K562 (cell line): ENCODE measurements at regions not wholly inside any gene's neighbourhood (a gene's known extent, or its start where the extent isn't known, plus 50 kb on each side); places are given as distances from the start of the nearest gene placed in this dataset.

ENCODE experiments used
- ATAC-seq: fragments of 200-7000 bp; cut with Tn5 transposase; 3 replicates; pipeline ENCODE4 v1.9.1; 2020; ENCODE audit warnings: moderate library complexity
- BruUV-seq: library from RNA; stranded (reverse); fragments of 400-500 nt; replicated peaks from 2 replicates; lab custom pipeline; 2021; lab: Mats Ljungman, UMichigan
- CTCF ChIA-PET: fragments of 300-600 bp; formaldehyde crosslinking; extraction: SDS; loops from one replicate; lab custom pipeline; 2021; ENCODE audit warnings: low intra/inter-chr PET ratio; lab: Yijun Ruan, JAX
- POLR2A ChIA-PET: fragments of 300-600, 350-650 bp; sonication (Branson Sonifier 250); formaldehyde crosslinking; extraction: SDS; loops from one replicate; lab custom pipeline; 2021; ENCODE audit warnings: antibody characterized with exemption, inconsistent platforms; lab: Yijun Ruan, JAX
- DNase-seq, 4 experiments: peaks; one replicate each; pipeline versions ENCODE4 v3.0.0 to v3.0.0-alpha.2; 2011 to 2018; ENCODE audit warnings: low spot score in 3 of 4, mixed read lengths in 3 of 4; ENCODE audit errors: extremely low read depth in 1 of 4
- FAIRE-seq: peaks from 2 replicates; lab custom pipeline; 2011; peaks lifted over from hg19 to GRCh38; lab: Jason Lieb, UNC
- H2AFZ ChIP-seq: 2 replicates; pipeline ENCODE4 v1.6.0; 2011; ENCODE audit warnings: low read depth, low read length, control low read depth, inconsistent platforms
- H3K27ac ChIP-seq: fragments of 200-600 bp; 3 replicates; pipeline ENCODE4 v1.8.0; 2011; ENCODE audit warnings: low read depth, mild to moderate bottlenecking, control low read depth, inconsistent platforms, low read length, moderate library complexity, mixed read lengths; ENCODE audit errors: extremely low read depth
- H3K27me3 ChIP-seq, 2 experiments: fragments of 300-600 bp in 1 of 2; 2 replicates in 1 of 2; 3 replicates in 1 of 2; pipeline versions ENCODE4 v1.6.0 to v1.8.0; 2011; ENCODE audit warnings: inconsistent platforms in 2 of 2, low read length in 2 of 2, mild to moderate bottlenecking in 1 of 2, mixed read lengths in 1 of 2, moderate library complexity in 1 of 2; ENCODE audit not compliant: control insufficient read depth in 2 of 2, insufficient read depth in 2 of 2
- H3K36me3 ChIP-seq: fragments of 300-600 bp; 3 replicates; pipeline ENCODE4 v1.8.0; 2011; ENCODE audit warnings: mild to moderate bottlenecking, low read length, inconsistent platforms; ENCODE audit not compliant: control insufficient read depth, insufficient read depth
- H3K4me1 ChIP-seq, 2 experiments: fragments of 200-600 bp in 1 of 2; replicated peaks in 1 of 2; 2 replicates in 1 of 2; 3 replicates in 1 of 2; pipeline versions ENCODE4 v1.5.1 to v1.8.0; 2011; ENCODE audit warnings: inconsistent platforms in 2 of 2, low read length in 2 of 2, mild to moderate bottlenecking in 1 of 2, mixed read lengths in 1 of 2, moderate library complexity in 1 of 2; ENCODE audit not compliant: control insufficient read depth in 2 of 2, insufficient read depth in 2 of 2
- H3K4me2 ChIP-seq: 2 replicates; pipeline ENCODE4 v1.6.1; 2011; ENCODE audit warnings: low read length, control low read depth, inconsistent platforms, mixed read lengths; ENCODE audit not compliant: insufficient read depth
- H3K4me3 ChIP-seq: fragments of 200-600 bp; sonication (generic), shearing (Covaris generic); 2 replicates; pipeline ENCODE4 v1.5.1; 2016; ENCODE audit warnings: control low read depth, inconsistent platforms
- H3K79me2 ChIP-seq: fragments of 200-600 bp; 3 replicates; pipeline ENCODE4 v1.8.0; 2011; ENCODE audit warnings: low read length, inconsistent platforms; ENCODE audit not compliant: control insufficient read depth, insufficient read depth
- H3K9ac ChIP-seq, 2 experiments: 2 replicates each; pipeline versions ENCODE4 v1.6.0 to v1.6.1; 2011; ENCODE audit warnings: low read depth in 2 of 2, low read length in 2 of 2, control low read depth in 1 of 2, inconsistent platforms in 1 of 2, mild to moderate bottlenecking in 1 of 2, mixed read lengths in 1 of 2; ENCODE audit not compliant: insufficient read depth in 1 of 2
- H3K9me1 ChIP-seq: one replicate; pipeline ENCODE4 v1.6.0; 2011; ENCODE audit warnings: inconsistent platforms, mild to moderate bottlenecking, low read length, moderate library complexity; ENCODE audit not compliant: control insufficient read depth, insufficient read depth
- H3K9me3 ChIP-seq: replicated peaks from 2 replicates; pipeline ENCODE4 v1.5.1; 2011; ENCODE audit warnings: low read depth, low read length, inconsistent platforms; ENCODE audit not compliant: control insufficient read depth, insufficient read depth
- H4K20me1 ChIP-seq: replicated peaks from 2 replicates; pipeline ENCODE4 v1.6.1; 2011; ENCODE audit warnings: low read length, inconsistent platforms, mixed read lengths; ENCODE audit not compliant: control insufficient read depth, insufficient read depth
- ARNT ChIP-seq, 2 experiments: fragments of 450-650 bp; IDR thresholded peaks; 2 replicates each; pipeline ENCODE4 v1.6.1; 2016; ENCODE audit warnings: mild to moderate bottlenecking in 1 of 2
- CBX2 ChIP-seq: fragments of 200-600 bp; sonication (generic); IDR thresholded peaks from one replicate; pipeline ENCODE4 v1.6.1; 2012; ENCODE audit warnings: mild to moderate bottlenecking, low read length, inconsistent platforms; ENCODE audit not compliant: insufficient read depth, poor library complexity, severe bottlenecking
- HEY1 ChIP-seq: fragments of 250-450 bp; sonication (Bioruptor Pico); IDR thresholded peaks from 2 replicates; pipeline ENCODE4 v1.5.0; 2020; ENCODE audit warnings: mild to moderate bottlenecking, moderate library complexity, borderline replicate concordance
- HOXB6 ChIP-seq: fragments of 250-450 bp; sonication (Bioruptor Pico); IDR thresholded peaks from 2 replicates; pipeline ENCODE4 v1.5.1; 2022; ENCODE audit warnings: mild to moderate bottlenecking, borderline replicate concordance
- MCM2 ChIP-seq: fragments of 450-650 bp; IDR thresholded peaks from 2 replicates; pipeline ENCODE4 v1.6.1; 2017; ENCODE audit warnings: low read depth, mild to moderate bottlenecking
- MECOM ChIP-seq: fragments of 250-450 bp; sonication (Bioruptor Pico); IDR thresholded peaks from 2 replicates; pipeline ENCODE4 v1.8.0; 2022; ENCODE audit warnings: inconsistent platforms
- SIRT6 ChIP-seq: IDR thresholded peaks from one replicate; pipeline ENCODE4 v1.6.1; 2012; ENCODE audit warnings: low read depth, mild to moderate bottlenecking, control low read depth, inconsistent platforms, low read length, moderate library complexity
- TCF7 ChIP-seq: sonication (generic); IDR thresholded peaks from 2 replicates; pipeline ENCODE4 v1.6.1; 2016; ENCODE audit warnings: antibody characterized with exemption, borderline replicate concordance
- ZNF146 ChIP-seq: IDR thresholded peaks from one replicate; pipeline ENCODE4 v1.6.1; 2018; ENCODE audit warnings: missing compliant biosample characterization; ENCODE audit not compliant: unreplicated experiment
- ZNF79 ChIP-seq: fragments of 250-450 bp; sonication (Bioruptor Pico); IDR thresholded peaks from 2 replicates; pipeline ENCODE4 v1.4.0; 2020; ENCODE audit warnings: low read depth, mild to moderate bottlenecking, moderate library complexity
- WGBS: fragments of 100-300 bp; shearing (Covaris generic); methylation state at CpG from one replicate; pipeline ENCODE4 v1.1.6; 2016; ENCODE audit warnings: low coverage, mixed read lengths; ENCODE audit not compliant: insufficient coverage; ENCODE audit errors: missing lambda C conversion rate; 5-methylcytosine and 5-hydroxymethylcytosine counted together
- in situ Hi-C: fragments of 300-500 bp; cut with MboI; formaldehyde crosslinking; loops from 4 replicates; pipeline ENCODE4 v1.15.0; 2018; ENCODE audit warnings: inconsistent platforms, mixed read lengths
- intact Hi-C: fragments of 100-400 bp; cut with micrococcal nuclease; formaldehyde crosslinking; loops from 2 replicates; pipeline ENCODE4 v1.14.2; 2022
- TF ChIP-seq, protein P1 (sequence below): conservative IDR thresholded peaks from 2 replicates; pipeline ENCODE4 v1.6.1; 2011; ENCODE audit warnings: low read depth, mild to moderate bottlenecking, low read length; ENCODE audit not compliant: control insufficient read depth

DNA sequence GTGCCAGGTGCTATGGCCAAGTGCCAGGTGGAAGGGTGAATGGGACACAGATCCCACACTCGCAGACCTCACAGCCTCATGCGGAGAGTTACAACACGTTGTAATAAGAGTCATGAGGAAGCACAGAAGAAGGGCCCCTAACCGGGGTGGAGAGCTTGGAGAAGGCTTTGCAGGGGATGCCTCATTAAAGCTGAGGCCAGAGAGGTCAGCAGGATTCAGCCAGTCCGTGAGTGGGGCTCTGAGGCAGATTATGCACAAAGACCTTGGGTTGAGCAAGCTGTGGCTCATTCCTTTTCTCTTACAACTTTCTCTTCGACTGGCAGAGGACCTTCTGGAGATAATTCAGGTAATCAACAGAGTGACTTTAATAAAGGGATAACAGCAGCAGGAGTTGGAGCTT is 65.3 kb upstream of the SNRK start (continued):
- TF ChIP-seq CBX2, result no peak
- TF ChIP-seq, protein P1, sequence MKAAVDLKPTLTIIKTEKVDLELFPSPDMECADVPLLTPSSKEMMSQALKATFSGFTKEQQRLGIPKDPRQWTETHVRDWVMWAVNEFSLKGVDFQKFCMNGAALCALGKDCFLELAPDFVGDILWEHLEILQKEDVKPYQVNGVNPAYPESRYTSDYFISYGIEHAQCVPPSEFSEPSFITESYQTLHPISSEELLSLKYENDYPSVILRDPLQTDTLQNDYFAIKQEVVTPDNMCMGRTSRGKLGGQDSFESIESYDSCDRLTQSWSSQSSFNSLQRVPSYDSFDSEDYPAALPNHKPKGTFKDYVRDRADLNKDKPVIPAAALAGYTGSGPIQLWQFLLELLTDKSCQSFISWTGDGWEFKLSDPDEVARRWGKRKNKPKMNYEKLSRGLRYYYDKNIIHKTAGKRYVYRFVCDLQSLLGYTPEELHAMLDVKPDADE, result no peak
- no peak for TF ChIP-seq HOXB6
- no peak for TF ChIP-seq MCM2
- TF ChIP-seq MECOM, result no peak
- TF ChIP-seq ZNF79 (CRISPR knock-in tag), result no peak
- no peak for TF ChIP-seq ZNF146 (CRISPR knock-in tag)

DNA sequence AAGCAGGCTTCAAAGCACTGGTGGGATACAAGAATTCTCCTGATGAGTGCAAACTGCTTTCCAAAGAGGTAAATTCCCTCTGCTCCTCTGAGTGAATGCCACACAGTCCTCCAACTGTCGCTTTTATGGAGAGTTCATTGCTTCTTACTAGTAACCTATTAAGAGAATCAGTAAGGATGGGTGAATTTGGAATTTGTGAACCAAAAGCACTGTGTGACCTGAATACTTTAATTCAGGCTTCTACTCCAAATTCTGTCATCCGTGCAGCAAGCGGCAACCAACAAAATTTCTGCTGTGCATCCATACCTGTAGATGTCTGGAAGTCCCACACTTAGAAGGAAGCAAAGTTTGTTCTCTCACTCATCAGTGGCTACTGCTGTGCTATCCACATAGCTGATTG is 66.7 kb upstream of the SNRK start:
- H3K4me2 ChIP-seq, result no peak overlapping the region
- TF ChIP-seq SIRT6, result no peak
- no peak for TF ChIP-seq HEY1 (CRISPR knock-in tag)
- TF ChIP-seq ARNT (IDR thresholded peaks at IDR 0.05), result no peak
- TF ChIP-seq TCF7, result no peak
- no peak overlapping the region for H2AFZ ChIP-seq
- no peaks in the 10 kb centered on the region for H4K20me1 ChIP-seq
- no peak overlapping the region for H3K27ac ChIP-seq
- WGBS, result 0% methylated on average over 3 of the region's 3 CpGs
- intact Hi-C loops (loop anchor here (5.0 to 10.0 kb wide), 3 partner anchors 158 to 545 kb away; no protein-coding TSS in a partner anchor), in situ Hi-C loops (no loop called here)
- peaks cover 18 to 37% of the 10 kb centered on the region in 2 experiments for H3K27me3 ChIP-seq
- H3K4me1 ChIP-seq, result no peaks in the 10 kb centered on the region; a peak in 1 of 5 replicates
- H3K9me3 ChIP-seq, result no peaks in the 10 kb centered on the region
- ChIA-PET POLR2A (interaction anchor here (0.6 to 1.0 kb wide), 3 partner anchors 13 to 742 kb away, joined by 3 to 4 read pairs (median 3); no protein-coding TSS in a partner anchor), CTCF (no interaction called here)
- no peaks in the 10 kb centered on the region for H3K9me1 ChIP-seq
- H3K4me3 ChIP-seq, result no peak overlapping the region
- no peak for DNase-seq
- H3K79me2 ChIP-seq, result no peaks in the 10 kb centered on the region
- H3K36me3 ChIP-seq, result no peaks in the 10 kb centered on the region
- ATAC-seq, result no peak
- FAIRE-seq, result no peak
- BruUV-seq, result no TSS peak
- H3K9ac ChIP-seq, result no peak overlapping the region
